ENCODE measurements at regions not wholly inside any gene's neighbourhood (a gene's known extent, or its start where the extent isn't known, plus 50 kb on each side); places are given as distances from the start of the nearest gene placed in this dataset.

GRCh38 chr12:97752129-97752528 lies 289.5 kb downstream of the RMST start:
- H3K4me1 ChIP-seq (ENCODE audit: control insufficient read depth, low read length): no peaks in the 10 kb centered on the region
- no peaks in the 10 kb centered on the region for H4K20me1 ChIP-seq (ENCODE audit: control insufficient read depth, insufficient read depth, low read depth, low read length)
- H3K4me3 ChIP-seq (ENCODE audit: low read length): no peak overlapping the region
- no peaks in the 10 kb centered on the region for H3K27me3 ChIP-seq (ENCODE audit: control insufficient read depth, low read length)
- H3K9me2 ChIP-seq (replicated peaks; ENCODE audit: control insufficient read depth, low read length): no peaks in the 10 kb centered on the region; the same call in 1 of the 2 replicates
- TF ChIP-seq EZH2phosphoT487 (IDR thresholded peaks at IDR 0.05; ENCODE audit: borderline replicate concordance, low read length) (no peak), CTCF (IDR thresholded peaks at IDR 0.05; ENCODE audit: low read depth, low read length, poor library complexity, severe bottlenecking) (no peak)
- H3K4me2 ChIP-seq (ENCODE audit: low read length): no peak overlapping the region
- no peaks in the 10 kb centered on the region for H3K9me3 ChIP-seq (ENCODE audit: control insufficient read depth, insufficient read depth, low read length)
- no peak overlapping the region for H3K27ac ChIP-seq (ENCODE audit: low read depth, low read length)
- no peaks in the 10 kb centered on the region for H3F3A ChIP-seq (ENCODE audit: control insufficient read depth, insufficient read depth)
- no peaks in the 10 kb centered on the region for H3K79me2 ChIP-seq (ENCODE audit: control insufficient read depth, low read length)
- no peaks in the 10 kb centered on the region for H3K36me3 ChIP-seq (ENCODE audit: control insufficient read depth, low read length)

GRCh38 chr12:97753332-97753731 lies 290.7 kb downstream of the RMST start:
- no peak for TF ChIP-seq CTCF (IDR thresholded peaks at IDR 0.05; ENCODE audit: low read depth, low read length, poor library complexity, severe bottlenecking)
- H3K36me3 ChIP-seq (ENCODE audit: control insufficient read depth, low read length): no peaks in the 10 kb centered on the region
- no peak overlapping the region for H3K4me2 ChIP-seq (ENCODE audit: low read length)
- H3K9me3 ChIP-seq (ENCODE audit: control insufficient read depth, insufficient read depth, low read length): no peaks in the 10 kb centered on the region
- no peaks in the 10 kb centered on the region for H3K79me2 ChIP-seq (ENCODE audit: control insufficient read depth, low read length)
- H4K20me1 ChIP-seq (ENCODE audit: control insufficient read depth, insufficient read depth, low read depth, low read length): no peaks in the 10 kb centered on the region
- H3K9me2 ChIP-seq (replicated peaks; ENCODE audit: control insufficient read depth, low read length): no peaks in the 10 kb centered on the region; the same call in 1 of the 2 replicates
- H3K4me3 ChIP-seq (ENCODE audit: low read length): no peak overlapping the region
- no peaks in the 10 kb centered on the region for H3K27me3 ChIP-seq (ENCODE audit: control insufficient read depth, low read length)
- no peaks in the 10 kb centered on the region for H3K4me1 ChIP-seq (ENCODE audit: control insufficient read depth, low read length)
- H3F3A ChIP-seq (ENCODE audit: control insufficient read depth, insufficient read depth): no peaks in the 10 kb centered on the region
- H3K27ac ChIP-seq (ENCODE audit: low read depth, low read length): no peak overlapping the region

- no peaks in the 10 kb centered on the region for H3K27me3 ChIP-seq (ENCODE audit: control insufficient read depth, low read length)
- H3K27ac ChIP-seq (ENCODE audit: low read depth, low read length): no peak overlapping the region
- no peak overlapping the region for H3K4me3 ChIP-seq (ENCODE audit: low read length)
- no peaks in the 10 kb centered on the region for H3K9me3 ChIP-seq (ENCODE audit: control insufficient read depth, insufficient read depth, low read length)
- no peaks in the 10 kb centered on the region for H3K4me1 ChIP-seq (ENCODE audit: control insufficient read depth, low read length)
- no peaks in the 10 kb centered on the region for H3K36me3 ChIP-seq (ENCODE audit: control insufficient read depth, low read length)
- no peaks in the 10 kb centered on the region for H3K79me2 ChIP-seq (ENCODE audit: control insufficient read depth, low read length)
- no peak overlapping the region for H3K4me2 ChIP-seq (ENCODE audit: low read length)
- TF ChIP-seq EZH2phosphoT487 (IDR thresholded peaks at IDR 0.05; ENCODE audit: borderline replicate concordance, low read length): no peak
- no peak for TF ChIP-seq CTCF (IDR thresholded peaks at IDR 0.05; ENCODE audit: low read depth, low read length, poor library complexity, severe bottlenecking)
- no peaks in the 10 kb centered on the region; the same call in 1 of the 2 replicates for H3K9me2 ChIP-seq (replicated peaks; ENCODE audit: control insufficient read depth, low read length)
- no peaks in the 10 kb centered on the region for H4K20me1 ChIP-seq (ENCODE audit: control insufficient read depth, insufficient read depth, low read depth, low read length)
- no peaks in the 10 kb centered on the region for H3F3A ChIP-seq (ENCODE audit: control insufficient read depth, insufficient read depth)
Observed at GRCh38 chr12:97754306-97754705, 291.7 kb downstream of the RMST start.

Measured in DOHH2 (cell line).